Progenitor cell of endocrine pancreas (in vitro differentiated cells): ENCODE measurements at regions not wholly inside any gene's neighbourhood (a gene's known extent, or its start where the extent isn't known, plus 50 kb on each side); places are given as distances from the start of the nearest gene placed in this dataset.
"Not testable (repeated sequence)": the region's sequence is repeated elsewhere in the genome, so short reads cannot be mapped to it uniquely, and the experiment has no call there.

Experiments
- DNase-seq: peaks from one replicate; pipeline ENCODE4 v3.0.0; 2021; ENCODE audit warnings: low spot score; ENCODE audit not compliant: unreplicated experiment
- H3K27ac Mint-ChIP-seq: 2 replicates; pipeline ENCODE4 v1.8.0; 2021; ENCODE audit warnings: mild to moderate bottlenecking, moderate library complexity, mixed read lengths
- H3K27me3 Mint-ChIP-seq: 2 replicates; pipeline ENCODE4 v1.8.0; 2021; ENCODE audit warnings: mixed read lengths
- H3K36me3 Mint-ChIP-seq: 2 replicates; pipeline ENCODE4 v1.8.0; 2022; ENCODE audit warnings: mixed read lengths; ENCODE audit not compliant: insufficient read depth
- H3K4me1 Mint-ChIP-seq: 2 replicates; pipeline ENCODE4 v1.8.0; 2021; ENCODE audit warnings: low read depth, mixed read lengths
- H3K4me3 Mint-ChIP-seq: 2 replicates; pipeline ENCODE4 v1.8.0; 2021; ENCODE audit warnings: low read depth, mild to moderate bottlenecking, moderate library complexity, mixed read lengths
- H3K9me3 Mint-ChIP-seq: 2 replicates; pipeline ENCODE4 v1.8.0; 2021; ENCODE audit warnings: low read depth, mixed read lengths
- TF ChIP-seq, protein P1 (sequence below): fragments of 200-600 bp; sonication (generic); IDR thresholded peaks from one replicate; pipeline ENCODE4 v1.5.0; 2021; ENCODE audit warnings: antibody characterized with exemption, mild to moderate bottlenecking; ENCODE audit not compliant: unreplicated experiment

DNA sequence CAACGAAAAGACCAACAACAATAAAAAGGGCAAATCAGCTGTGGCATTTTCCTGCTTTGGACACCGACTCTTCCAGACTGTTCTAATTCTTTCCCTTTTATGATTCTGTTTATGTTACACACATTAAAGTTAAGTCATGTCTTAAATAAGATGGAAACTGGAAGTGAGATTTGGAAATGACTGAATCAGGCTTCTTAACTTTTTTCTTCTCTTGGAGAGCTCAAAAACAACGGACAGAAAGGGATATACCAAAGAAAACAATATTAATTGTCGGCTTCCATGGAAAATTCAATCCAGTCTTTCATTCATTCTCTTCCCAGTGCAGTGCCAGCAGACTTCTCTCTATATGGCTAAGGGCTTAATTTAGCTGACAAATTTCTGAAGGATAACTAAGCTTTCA is 214.9 kb upstream of the DDHD1 start:
- DNase-seq: no peak
- TF ChIP-seq, protein P1, sequence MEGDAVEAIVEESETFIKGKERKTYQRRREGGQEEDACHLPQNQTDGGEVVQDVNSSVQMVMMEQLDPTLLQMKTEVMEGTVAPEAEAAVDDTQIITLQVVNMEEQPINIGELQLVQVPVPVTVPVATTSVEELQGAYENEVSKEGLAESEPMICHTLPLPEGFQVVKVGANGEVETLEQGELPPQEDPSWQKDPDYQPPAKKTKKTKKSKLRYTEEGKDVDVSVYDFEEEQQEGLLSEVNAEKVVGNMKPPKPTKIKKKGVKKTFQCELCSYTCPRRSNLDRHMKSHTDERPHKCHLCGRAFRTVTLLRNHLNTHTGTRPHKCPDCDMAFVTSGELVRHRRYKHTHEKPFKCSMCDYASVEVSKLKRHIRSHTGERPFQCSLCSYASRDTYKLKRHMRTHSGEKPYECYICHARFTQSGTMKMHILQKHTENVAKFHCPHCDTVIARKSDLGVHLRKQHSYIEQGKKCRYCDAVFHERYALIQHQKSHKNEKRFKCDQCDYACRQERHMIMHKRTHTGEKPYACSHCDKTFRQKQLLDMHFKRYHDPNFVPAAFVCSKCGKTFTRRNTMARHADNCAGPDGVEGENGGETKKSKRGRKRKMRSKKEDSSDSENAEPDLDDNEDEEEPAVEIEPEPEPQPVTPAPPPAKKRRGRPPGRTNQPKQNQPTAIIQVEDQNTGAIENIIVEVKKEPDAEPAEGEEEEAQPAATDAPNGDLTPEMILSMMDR: no peak
- no peaks in the 10 kb centered on the region for H3K36me3 Mint-ChIP-seq
- no peak overlapping the region for H3K4me3 Mint-ChIP-seq
- no peaks in the 10 kb centered on the region for H3K27me3 Mint-ChIP-seq
- H3K9me3 Mint-ChIP-seq: peaks cover 3% of the 10 kb centered on the region
- no peak overlapping the region for H3K27ac Mint-ChIP-seq
- no peaks in the 10 kb centered on the region for H3K4me1 Mint-ChIP-seq

DNA sequence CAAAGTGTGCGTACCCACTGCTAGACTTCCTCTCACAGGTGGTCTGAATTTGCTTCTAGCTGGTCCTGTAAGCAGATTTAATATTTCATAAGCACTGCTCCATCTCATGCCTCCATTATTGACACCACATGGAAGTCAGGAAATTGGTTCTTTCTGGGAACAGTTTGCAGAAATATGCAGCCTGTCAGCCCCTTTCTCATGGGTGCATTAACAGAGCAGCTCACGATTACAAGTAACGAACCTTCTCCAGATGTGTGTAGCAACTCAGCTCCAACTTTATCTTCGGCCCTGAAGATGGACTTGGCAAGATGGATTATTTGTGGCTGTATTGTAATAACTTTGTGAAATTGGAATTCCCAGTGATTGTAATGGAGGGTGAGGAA is 214.5 kb upstream of the DDHD1 start:
- Mint-ChIP-seq H3K36me3 (no peaks in the 10 kb centered on the region), H3K4me1 (no peaks in the 10 kb centered on the region), H3K27me3 (no peaks in the 10 kb centered on the region), H3K27ac (no peak overlapping the region), H3K9me3 (peaks cover 6% of the 10 kb centered on the region), H3K4me3 (no peak overlapping the region)
- no peak for DNase-seq
- TF ChIP-seq, protein P1: no peak

DNA sequence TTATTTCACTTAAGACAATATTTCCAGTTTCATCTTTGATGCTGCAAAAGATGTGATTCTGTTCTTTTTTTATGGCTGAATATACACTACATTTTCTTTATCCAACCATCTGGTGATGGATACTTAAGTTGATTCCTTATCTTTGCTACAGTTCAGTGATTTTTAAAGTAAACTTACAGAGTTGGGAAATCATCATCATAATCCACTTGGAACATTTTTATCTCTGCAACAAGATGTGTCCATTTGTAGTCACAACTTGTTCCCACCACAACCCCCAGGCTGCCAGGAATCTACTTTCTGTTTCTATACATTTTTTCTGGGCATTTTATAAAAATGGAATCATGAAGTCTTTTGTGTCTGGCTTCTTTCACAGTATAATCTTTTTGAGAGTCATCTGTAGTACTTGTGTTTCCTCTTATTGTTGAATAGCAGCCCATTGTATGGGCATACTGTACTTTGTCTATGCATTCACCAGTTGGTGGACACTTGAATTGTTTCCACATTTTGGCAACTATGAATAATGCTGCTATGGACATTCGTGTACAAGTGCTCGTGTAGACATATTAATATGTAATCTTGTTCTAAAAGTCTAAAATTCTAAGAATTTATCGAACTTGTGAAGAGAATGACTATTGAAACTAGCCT is 212.5 kb upstream of the DDHD1 start:
- no peak overlapping the region for H3K4me3 Mint-ChIP-seq
- no peak for DNase-seq
- no peaks in the 10 kb centered on the region for H3K36me3 Mint-ChIP-seq
- TF ChIP-seq, protein P1: no peak
- H3K27ac Mint-ChIP-seq: no peak overlapping the region
- H3K4me1 Mint-ChIP-seq: no peaks in the 10 kb centered on the region
- no peaks in the 10 kb centered on the region for H3K27me3 Mint-ChIP-seq
- H3K9me3 Mint-ChIP-seq: peaks cover 6% of the 10 kb centered on the region

DNA sequence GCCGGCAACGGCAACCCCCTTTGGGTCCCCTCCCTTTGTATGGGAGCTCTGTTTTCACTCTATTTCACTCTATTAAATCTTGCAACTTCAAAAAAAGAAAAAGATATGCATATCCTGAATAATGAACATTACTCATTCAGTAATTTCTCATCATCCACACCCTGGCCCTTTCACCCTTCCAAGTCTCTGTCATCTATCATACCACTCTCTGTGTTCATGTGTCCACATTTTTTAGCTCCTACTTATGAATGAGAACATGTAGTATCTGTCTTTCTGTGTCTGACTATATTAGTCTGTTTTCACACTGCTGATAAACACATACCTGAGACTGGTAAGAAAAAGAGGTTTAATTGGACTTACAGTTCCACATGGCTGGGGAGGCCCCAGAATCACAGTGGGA is 209.8 kb upstream of the DDHD1 start:
- H3K4me3 Mint-ChIP-seq, H3K36me3 Mint-ChIP-seq, H3K9me3 Mint-ChIP-seq, DNase-seq, H3K27me3 Mint-ChIP-seq, H3K4me1 Mint-ChIP-seq, H3K27ac Mint-ChIP-seq: not testable (repeated sequence)

DNA sequence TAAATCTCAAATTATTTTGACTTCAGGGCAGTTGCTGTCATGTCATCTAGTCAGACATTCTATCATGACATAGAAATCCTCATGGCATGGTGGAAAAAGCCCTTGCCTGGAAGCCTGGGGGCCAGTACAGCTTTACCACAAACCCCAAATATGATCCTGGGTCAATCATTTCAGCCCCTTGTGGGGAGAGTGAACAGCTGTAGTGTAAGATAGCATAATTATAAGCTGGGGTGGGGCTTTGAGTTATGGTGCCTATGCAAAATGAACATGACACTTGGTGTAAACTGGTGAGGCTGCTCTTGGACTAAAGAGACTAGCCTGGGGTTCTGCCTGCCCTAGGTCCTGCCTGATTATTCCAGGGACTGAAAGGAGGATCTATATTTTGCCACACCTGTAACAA is 207.7 kb upstream of the DDHD1 start:
- Mint-ChIP-seq H3K4me3 (no peak overlapping the region), H3K27me3 (no peaks in the 10 kb centered on the region), H3K9me3 (peaks cover 10% of the 10 kb centered on the region), H3K36me3 (no peaks in the 10 kb centered on the region), H3K4me1 (no peaks in the 10 kb centered on the region), H3K27ac (no peak overlapping the region)
- TF ChIP-seq, protein P1: no peak
- no peak for DNase-seq

DNA sequence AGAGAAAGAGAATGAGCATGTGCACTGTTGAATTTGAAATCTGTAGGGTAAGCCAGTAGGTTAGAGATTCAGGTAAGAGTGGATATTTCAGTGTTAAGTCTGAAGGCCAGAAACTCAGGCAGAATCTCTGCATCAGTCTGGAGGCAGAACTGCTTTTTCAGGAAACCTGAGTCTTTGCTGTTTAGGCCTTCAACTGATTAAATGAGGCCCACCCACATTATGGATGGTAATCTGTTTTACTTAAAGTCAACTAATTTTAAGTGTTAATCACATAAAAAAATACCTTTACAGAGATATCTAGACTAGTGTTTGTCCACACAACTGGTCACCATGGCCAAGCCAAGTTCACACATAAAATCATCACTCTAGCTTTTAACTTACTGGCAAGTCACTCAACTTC is 205.0 kb upstream of the DDHD1 start:
- no peak overlapping the region for H3K4me3 Mint-ChIP-seq
- TF ChIP-seq, protein P1: no peak
- no peaks in the 10 kb centered on the region for H3K36me3 Mint-ChIP-seq

More for the DNA sequence above, 205.0 kb upstream of the DDHD1 start:
- H3K4me1 Mint-ChIP-seq: peaks cover 12% of the 10 kb centered on the region
- peaks cover 10% of the 10 kb centered on the region for H3K9me3 Mint-ChIP-seq
- DNase-seq: no peak
- H3K27ac Mint-ChIP-seq: no peak overlapping the region
- H3K27me3 Mint-ChIP-seq: no peaks in the 10 kb centered on the region
